NCI-H1417 (cell line): ENCODE measurements at regions not wholly inside any gene's neighbourhood (a gene's known extent, or its start where the extent isn't known, plus 50 kb on each side); places are given as distances from the start of the nearest gene placed in this dataset.
A peak's percentile ranks its signal among the peaks of the same experiment; 100 is the strongest.

Source experiments
- DNase-seq, 3 experiments: peaks; one replicate each; lab custom pipeline; 2025; lab: John Stamatoyannopoulos, UW

- DNase-seq, result no peak
Measured at GRCh38 chr1:5465281-5465711, 526.9 kb downstream of the NPHP4 start.

- peak in 1 of 3 experiments; percentile 84 for DNase-seq
Measured at GRCh38 chr1:5464366-5464765, 527.9 kb downstream of the NPHP4 start.

- no peak for DNase-seq
Measured at GRCh38 chr1:5460974-5461373, 531.3 kb downstream of the NPHP4 start.

GRCh38 chr1:5459839-5460610 lies 532.2 kb downstream of the NPHP4 start:
- DNase-seq, result peak in 1 of 3 experiments; percentile 4

- no peak for DNase-seq
Measured at GRCh38 chr1:5458248-5458647, 534.0 kb downstream of the NPHP4 start.

- peak in 2 of 3 experiments; percentile 50 to 62 for DNase-seq
Measured at GRCh38 chr1:5456090-5456811, 536.0 kb downstream of the NPHP4 start.

GRCh38 chr1:5455651-5456050 lies 536.6 kb downstream of the NPHP4 start:
- DNase-seq, result peak in 1 of 3 experiments; percentile 32

- no peak for DNase-seq
Measured at GRCh38 chr1:5455056-5455455, 537.2 kb downstream of the NPHP4 start.

- no peak for DNase-seq
Measured at GRCh38 chr1:5453347-5453746, 538.9 kb downstream of the NPHP4 start.

- DNase-seq, result no peak
Measured at GRCh38 chr1:5451671-5452070, 540.6 kb downstream of the NPHP4 start.

- peak in 2 of 3 experiments; percentile 2 to 34 for DNase-seq
Measured at GRCh38 chr1:5448486-5448885, 543.7 kb downstream of the NPHP4 start.

GRCh38 chr1:5447503-5447960 lies 544.7 kb downstream of the NPHP4 start:
- DNase-seq, result peak; percentile 47 to 91 (median 67)

GRCh38 chr1:5444396-5444795 lies 547.8 kb downstream of the NPHP4 start:
- peak in 1 of 3 experiments; percentile 7 for DNase-seq

- no peak for DNase-seq
Measured at GRCh38 chr1:5436808-5437207, 555.4 kb downstream of the NPHP4 start.

- DNase-seq, result no peak
Measured at GRCh38 chr1:5435414-5435813, 556.8 kb downstream of the NPHP4 start.

- DNase-seq, result no peak
Measured at GRCh38 chr1:5432436-5432835, 559.8 kb downstream of the NPHP4 start.

GRCh38 chr1:5430911-5431697 lies 561.1 kb downstream of the NPHP4 start:
- DNase-seq, result peak; percentile 68 to 93 (median 76)

- DNase-seq, result no peak
Measured at GRCh38 chr1:5430136-5430535, 562.1 kb downstream of the NPHP4 start.

- DNase-seq, result peak in 1 of 3 experiments; percentile 50
Measured at GRCh38 chr1:5428351-5428750, 563.9 kb downstream of the NPHP4 start.

GRCh38 chr1:5427026-5427613 lies 565.1 kb downstream of the NPHP4 start:
- no peak for DNase-seq

- peak; percentile 29 to 87 (median 49) for DNase-seq
Measured at GRCh38 chr1:5424802-5425703, 567.2 kb downstream of the NPHP4 start.
